ENCODE measurements at regions not wholly inside any gene's neighbourhood (a gene's known extent, or its start where the extent isn't known, plus 50 kb on each side); places are given as distances from the start of the nearest gene placed in this dataset.

- Histone ChIP-seq H3K4me1 (ENCODE audit: control insufficient read depth, insufficient read depth, low read length) (no peaks in the 10 kb centered on the region), H3K4ac (ENCODE audit: low read depth, low read length) (no peak overlapping the region), H4K91ac (ENCODE audit: insufficient read depth, low read depth, low read length) (no peak overlapping the region), H4K8ac (ENCODE audit: low read depth in 2 of 2, low read length in 2 of 2) (no peak overlapping the region), H3K18ac (ENCODE audit: low read depth, low read length) (no peak overlapping the region), H3K36me3 (ENCODE audit: control insufficient read depth, insufficient read depth, low read length) (no peaks in the 10 kb centered on the region), H3K9ac (ENCODE audit: low read depth, low read length) (no peak overlapping the region), H3K14ac (replicated peaks; ENCODE audit: low read depth, low read length) (no peak overlapping the region), H3K27me3 (ENCODE audit: control insufficient read depth, insufficient read depth, low read length) (no peaks in the 10 kb centered on the region), H3K27ac (ENCODE audit: insufficient read depth, low read length) (no peak overlapping the region), H2AK9ac (replicated peaks; ENCODE audit: low read depth, low read length, poor library complexity) (no peak overlapping the region), H2AFZ (replicated peaks; ENCODE audit: low read length, poor library complexity) (no peak overlapping the region), H3K9me3 (ENCODE audit: control insufficient read depth, insufficient read depth, low read length) (peaks cover 2% of the 10 kb centered on the region; the same call in 1 of the 2 replicates), H3K4me3 (ENCODE audit: insufficient read depth, low read depth, low read length) (no peak overlapping the region), H4K5ac (ENCODE audit: low read depth, low read length) (no peak overlapping the region), H2BK5ac (ENCODE audit: low read depth, low read length, poor library complexity, severe bottlenecking) (no peak overlapping the region), H2BK15ac (ENCODE audit: low read depth, low read length) (no peak overlapping the region), H3K79me1 (ENCODE audit: low read depth in 1 of 2, low read length in 2 of 2) (no peaks in the 10 kb centered on the region), H2BK120ac (ENCODE audit: low read depth, low read length) (no peak overlapping the region), H3K56ac (ENCODE audit: extremely low read depth, insufficient read depth, low read length) (no peak overlapping the region), H2BK20ac (ENCODE audit: low read depth, low read length) (no peak overlapping the region), H3K4me2 (ENCODE audit: low read depth, low read length) (no peak overlapping the region), H2AK5ac (ENCODE audit: low read depth, low read length) (no peak overlapping the region), H3K9me1 (ENCODE audit: insufficient read depth, low read length) (no peaks in the 10 kb centered on the region), H4K20me1 (ENCODE audit: insufficient read depth, low read length) (no peaks in the 10 kb centered on the region), H3K23ac (ENCODE audit: low read depth, low read length) (no peak overlapping the region)
- DNase-seq (no peak), ATAC-seq (ENCODE audit: low read depth) (no peak)
- in situ Hi-C loops (cut with MboI; ENCODE audit: low sequenced_read_pairs): no loop called here
- ChIA-PET CTCF (no interaction called here), POLR2A (ENCODE audit: unreplicated experiment) (no interaction called here)
- no CpG with 5 or more reads among the region's 1 CpG for WGBS, 2 experiments (ENCODE audit: extremely low coverage in 2 of 2, insufficient read length in 1 of 2)
- dilution Hi-C loops (cut with HindIII; ENCODE audit: low sequenced_read_pairs, unreplicated experiment): no loop called here
- intact Hi-C loops (cut with micrococcal nuclease): no loop called here
- no TSS peak for BruUV-seq (replicated peaks)
- TF ChIP-seq MXI1 (IDR thresholded peaks at IDR 0.05; ENCODE audit: borderline replicate concordance, low read depth, low read length) (no peak), MAFK (IDR thresholded peaks at IDR 0.05; ENCODE audit: low read depth, low read length) (peak; percentile 75), ELK1 (IDR thresholded peaks at IDR 0.05; ENCODE audit: borderline replicate concordance, low read depth, low read length) (no peak), NFE2L2 (IDR thresholded peaks at IDR 0.05; ENCODE audit: low read depth, low read length) (no peak), MAZ (IDR thresholded peaks at IDR 0.05; ENCODE audit: borderline replicate concordance, low read depth, low read length) (no peak)
Measured at GRCh38 chr9:10858817-10859216, 246.0 kb upstream of the PTPRD start.

Measured in IMR-90 (cell line).